ENCODE measurements at regions not wholly inside any gene's neighbourhood (a gene's known extent, or its start where the extent isn't known, plus 50 kb on each side); places are given as distances from the start of the nearest gene placed in this dataset.

- no peak overlapping the region for H3K4me3 ChIP-seq (ENCODE audit: low read depth, low read length)
- DNase-seq (ENCODE audit: low read depth), result no peak
- TF ChIP-seq CTCF (IDR thresholded peaks at IDR 0.05; ENCODE audit: insufficient read depth, low read depth, low read length), result no peak
Measured at GRCh38 chr4:89534356-89534755, 226.8 kb upstream of the GPRIN3 start.

DNA sequence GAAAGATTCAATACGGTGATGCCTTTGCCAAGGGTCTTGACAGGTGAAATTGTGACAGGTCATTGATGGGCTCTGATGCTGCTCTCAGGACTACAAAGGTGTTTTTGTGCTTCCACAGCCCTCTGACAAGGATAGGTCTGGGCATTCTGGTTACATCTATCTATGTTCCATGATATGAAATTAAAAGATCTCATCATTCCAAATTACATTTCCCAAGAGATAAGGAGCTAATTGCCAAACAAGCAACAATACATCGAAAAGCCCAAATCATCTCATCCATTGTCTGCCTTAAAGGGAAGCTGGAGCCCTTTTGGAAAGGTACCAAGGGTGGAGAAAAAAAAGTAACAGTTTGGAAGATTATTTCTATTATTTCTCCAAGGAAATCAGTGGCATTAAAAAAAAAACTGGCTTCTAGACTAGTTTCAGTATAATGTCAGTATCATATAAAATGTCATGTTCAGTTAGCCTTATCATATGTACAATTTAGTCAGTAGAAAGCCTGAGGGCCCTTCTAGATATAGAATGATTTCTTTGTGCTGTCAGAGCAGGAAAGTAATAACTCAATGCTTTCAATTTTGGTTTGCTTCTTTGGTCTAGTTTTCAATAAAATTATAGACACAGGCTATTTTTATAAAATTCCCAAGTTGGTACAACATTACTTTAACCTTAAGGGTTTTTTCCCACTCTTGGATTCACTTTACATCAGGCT, 224.5 kb upstream of the GPRIN3 start:
- H3K4me3 ChIP-seq (ENCODE audit: low read depth, low read length), result no peak overlapping the region
- TF ChIP-seq CTCF (IDR thresholded peaks at IDR 0.05; ENCODE audit: insufficient read depth, low read depth, low read length), result no peak

DNA sequence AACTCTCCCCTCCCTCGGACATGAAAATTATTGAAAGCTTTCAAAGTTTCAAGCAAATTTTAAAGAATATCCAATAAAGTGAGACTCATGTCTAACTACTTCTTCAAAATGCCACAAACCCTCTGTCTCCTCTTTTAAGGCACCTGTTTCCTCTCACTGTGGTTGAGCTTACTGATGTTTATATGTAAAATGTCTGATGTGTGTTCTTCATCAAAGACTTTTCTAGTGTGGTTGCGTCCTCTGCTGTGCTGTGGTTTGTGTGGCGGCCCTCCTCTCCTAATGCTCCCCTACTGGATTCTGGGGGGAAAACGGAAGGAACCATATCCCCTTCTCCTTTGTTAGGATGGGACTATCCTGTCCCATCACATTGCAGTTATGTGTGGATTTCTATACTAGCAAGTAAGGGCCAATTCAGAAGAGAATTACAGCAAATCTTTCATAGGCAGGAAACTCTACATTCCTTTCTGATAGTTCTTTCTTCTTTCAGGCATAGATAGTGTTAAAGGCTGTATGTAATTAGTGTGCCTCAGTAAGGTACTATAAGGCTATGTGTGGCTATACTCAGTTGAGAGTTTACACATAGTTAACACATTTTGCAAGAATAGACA, 221.0 kb upstream of the GPRIN3 start:
- no peak for TF ChIP-seq CTCF (IDR thresholded peaks at IDR 0.05; ENCODE audit: insufficient read depth, low read depth, low read length)
- no peak for DNase-seq (ENCODE audit: low read depth)
- H3K4me3 ChIP-seq (ENCODE audit: low read depth, low read length), result no peak overlapping the region

More for the DNA sequence above, 224.5 kb upstream of the GPRIN3 start:
- DNase-seq (ENCODE audit: low read depth), result no peak

DNA sequence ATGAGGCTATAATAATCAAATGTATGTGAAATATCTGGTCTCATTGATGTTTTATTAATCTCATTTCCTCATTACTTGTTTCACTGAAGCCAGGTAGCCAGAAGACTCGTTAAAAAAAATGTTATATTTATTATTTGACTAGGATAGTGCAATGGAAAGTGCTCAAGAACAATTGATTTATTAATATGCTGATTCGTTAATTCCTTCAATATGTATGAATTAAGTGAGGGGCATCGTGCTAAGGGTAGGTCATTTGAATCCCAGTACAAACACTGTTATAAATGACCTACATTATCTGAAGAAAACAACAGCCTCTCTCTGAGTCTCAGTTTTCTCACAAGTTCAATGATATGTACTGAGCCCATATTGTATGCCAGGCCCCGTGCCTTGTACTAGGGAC, 214.2 kb upstream of the GPRIN3 start:
- H3K4me3 ChIP-seq (ENCODE audit: low read depth, low read length), result no peak overlapping the region
- no peak for DNase-seq (ENCODE audit: low read depth)
- no peak for TF ChIP-seq CTCF (IDR thresholded peaks at IDR 0.05; ENCODE audit: insufficient read depth, low read depth, low read length)

GRCh38 chr4:89519771-89520320, 212.2 kb upstream of the GPRIN3 start:
- DNase-seq (ENCODE audit: low read depth), result no peak
- no peak for TF ChIP-seq CTCF (IDR thresholded peaks at IDR 0.05; ENCODE audit: insufficient read depth, low read depth, low read length)
- H3K4me3 ChIP-seq (ENCODE audit: low read depth, low read length), result no peak overlapping the region

- no peak for TF ChIP-seq CTCF (IDR thresholded peaks at IDR 0.05; ENCODE audit: insufficient read depth, low read depth, low read length)
- no peak for DNase-seq (ENCODE audit: low read depth)
Measured at GRCh38 chr4:89518259-89518658, 210.7 kb upstream of the GPRIN3 start.

More at GRCh38 chr4:89518259-89518658, 210.7 kb upstream of the GPRIN3 start:
- H3K4me3 ChIP-seq (ENCODE audit: low read depth, low read length), result no peak overlapping the region
